ENCODE measurements at regions not wholly inside any gene's neighbourhood (a gene's known extent, or its start where the extent isn't known, plus 50 kb on each side); places are given as distances from the start of the nearest gene placed in this dataset.

DNA sequence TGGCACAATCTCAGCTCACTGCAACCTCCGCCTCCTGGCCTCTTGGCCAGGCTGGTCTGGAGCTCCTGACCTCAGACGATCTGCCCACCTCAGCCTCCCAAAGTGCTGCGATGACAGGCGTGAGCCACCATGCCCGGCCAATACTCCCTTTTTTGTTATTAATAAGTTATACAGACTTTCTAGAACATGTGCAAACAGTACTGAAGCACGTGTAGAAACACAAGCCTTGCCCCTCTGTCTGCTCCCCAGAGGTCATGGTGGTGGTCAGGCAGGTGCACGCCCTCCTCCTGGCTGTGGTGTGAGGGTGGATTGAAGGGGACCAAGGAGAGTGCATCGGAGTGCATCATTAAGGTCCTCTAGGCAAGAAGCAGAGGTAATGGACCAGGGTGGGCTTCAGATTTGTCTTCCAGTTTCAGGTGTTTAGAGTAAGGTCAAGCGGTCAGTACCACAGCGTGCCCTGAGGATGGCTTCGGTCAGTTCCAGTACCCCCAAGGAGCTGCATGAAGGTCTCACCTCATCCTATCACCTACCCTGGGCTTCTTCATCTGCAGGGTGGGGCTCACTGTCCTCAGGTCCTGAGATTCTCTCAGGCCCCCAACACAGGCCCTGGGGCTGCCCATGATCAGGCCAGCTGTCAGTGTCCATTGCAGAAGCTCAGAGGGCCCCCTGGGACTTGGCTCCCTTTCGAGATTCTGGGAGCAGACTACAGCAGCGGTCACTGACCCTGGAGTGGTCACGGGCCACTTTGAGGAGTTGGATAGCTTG, 124.3 kb downstream of the GLI2 start:
- Histone ChIP-seq H3K36me3 (ENCODE audit: insufficient read depth, low read length) (no peaks in the 10 kb centered on the region), H3K27ac (ENCODE audit: low read depth, low read length) (no peak overlapping the region), H3K4me2 (ENCODE audit: low read length) (no peak overlapping the region), H3K4me1 (ENCODE audit: insufficient read depth, low read length) (peaks cover 47% of the 10 kb centered on the region), H2AFZ (ENCODE audit: low read depth, low read length) (no peak overlapping the region), H3K4me3 (ENCODE audit: insufficient read depth, low read depth, low read length) (no peak overlapping the region), H3K9me3 (ENCODE audit: insufficient read depth, low read depth, low read length) (no peaks in the 10 kb centered on the region), H3K9ac (ENCODE audit: low read length) (no peak overlapping the region), H3K79me2 (ENCODE audit: insufficient read depth, low read length) (peaks cover 52% of the 10 kb centered on the region), H4K20me1 (ENCODE audit: insufficient read depth, low read length) (peaks cover 41% of the 10 kb centered on the region), H3K27me3 (ENCODE audit: insufficient read depth, low read length) (no peaks in the 10 kb centered on the region)
- DNase-seq (ENCODE audit: low read depth) = no peak
- peaks cover 4% of the 10 kb centered on the region for H3K36me3 Mint-ChIP-seq (ENCODE audit: low read depth, unreplicated experiment)
- no peak for FAIRE-seq
- no peak overlapping the region for H3K4me3 Mint-ChIP-seq (ENCODE audit: unreplicated experiment)
- TF ChIP-seq EZH2 (IDR thresholded peaks at IDR 0.05; ENCODE audit: insufficient read depth, low read length) = no peak
- no peak for TF ChIP-seq CTCF (IDR thresholded peaks at IDR 0.05; ENCODE audit: insufficient read depth, low read depth, low read length)
- peaks cover 58% of the 10 kb centered on the region for H3K4me1 Mint-ChIP-seq (ENCODE audit: low read depth, unreplicated experiment)
- H3K27me3 Mint-ChIP-seq (ENCODE audit: low read depth, unreplicated experiment) = no peaks in the 10 kb centered on the region
- no peak overlapping the region for H3K27ac Mint-ChIP-seq (ENCODE audit: unreplicated experiment)
- no peaks in the 10 kb centered on the region for H3K9me3 Mint-ChIP-seq (ENCODE audit: unreplicated experiment)

- no peak overlapping the region for H3K27ac ChIP-seq (ENCODE audit: low read depth, low read length)
- H3K4me2 ChIP-seq (ENCODE audit: low read length) = no peak overlapping the region
- H3K9me3 ChIP-seq (ENCODE audit: insufficient read depth, low read depth, low read length) = no peaks in the 10 kb centered on the region
- H4K20me1 ChIP-seq (ENCODE audit: insufficient read depth, low read length) = peaks cover 38% of the 10 kb centered on the region
- peaks cover 4% of the 10 kb centered on the region for H3K36me3 Mint-ChIP-seq (ENCODE audit: low read depth, unreplicated experiment)
- H3K79me2 ChIP-seq (ENCODE audit: insufficient read depth, low read length) = peaks cover 54% of the 10 kb centered on the region
- H2AFZ ChIP-seq (ENCODE audit: low read depth, low read length) = no peak overlapping the region
- no peak overlapping the region for H3K9ac ChIP-seq (ENCODE audit: low read length)
- H3K27ac Mint-ChIP-seq (ENCODE audit: unreplicated experiment) = peak overlapping the region; percentile 72
- TF ChIP-seq CTCF (IDR thresholded peaks at IDR 0.05; ENCODE audit: insufficient read depth, low read depth, low read length) (no peak), EZH2 (IDR thresholded peaks at IDR 0.05; ENCODE audit: insufficient read depth, low read length) (no peak)
- H3K36me3 ChIP-seq (ENCODE audit: insufficient read depth, low read length) = no peaks in the 10 kb centered on the region
- H3K27me3 Mint-ChIP-seq (ENCODE audit: low read depth, unreplicated experiment) = no peaks in the 10 kb centered on the region
- H3K9me3 Mint-ChIP-seq (ENCODE audit: unreplicated experiment) = no peaks in the 10 kb centered on the region
- no peak for DNase-seq (ENCODE audit: low read depth)
- H3K4me3 ChIP-seq (ENCODE audit: insufficient read depth, low read depth, low read length) = no peak overlapping the region
- peaks cover 56% of the 10 kb centered on the region for H3K4me1 Mint-ChIP-seq (ENCODE audit: low read depth, unreplicated experiment)
- H3K4me1 ChIP-seq (ENCODE audit: insufficient read depth, low read length) = peaks cover 52% of the 10 kb centered on the region
- no peak for FAIRE-seq
- no peak overlapping the region for H3K4me3 Mint-ChIP-seq (ENCODE audit: unreplicated experiment)
- no peaks in the 10 kb centered on the region for H3K27me3 ChIP-seq (ENCODE audit: insufficient read depth, low read length)
Observed at GRCh38 chr2:120860579-120860922, 124.9 kb downstream of the GLI2 start.

GRCh38 chr2:120861191-120861575, 125.5 kb downstream of the GLI2 start:
- TF ChIP-seq CTCF (IDR thresholded peaks at IDR 0.05; ENCODE audit: insufficient read depth, low read depth, low read length) (no peak), EZH2 (IDR thresholded peaks at IDR 0.05; ENCODE audit: insufficient read depth, low read length) (no peak)
- Histone ChIP-seq H3K36me3 (ENCODE audit: insufficient read depth, low read length) (no peaks in the 10 kb centered on the region), H3K79me2 (ENCODE audit: insufficient read depth, low read length) (peaks cover 56% of the 10 kb centered on the region), H3K4me2 (ENCODE audit: low read length) (peak overlapping the region; percentile 63), H3K27ac (ENCODE audit: low read depth, low read length) (peak overlapping the region; percentile 65), H3K9me3 (ENCODE audit: insufficient read depth, low read depth, low read length) (no peaks in the 10 kb centered on the region), H3K27me3 (ENCODE audit: insufficient read depth, low read length) (no peaks in the 10 kb centered on the region), H4K20me1 (ENCODE audit: insufficient read depth, low read length) (peaks cover 32% of the 10 kb centered on the region), H3K9ac (ENCODE audit: low read length) (peak overlapping the region; percentile 27), H3K4me1 (ENCODE audit: insufficient read depth, low read length) (peaks cover 55% of the 10 kb centered on the region), H3K4me3 (ENCODE audit: insufficient read depth, low read depth, low read length) (no peak overlapping the region), H2AFZ (ENCODE audit: low read depth, low read length) (no peak overlapping the region)
- Mint-ChIP-seq H3K27ac (ENCODE audit: unreplicated experiment) (peak overlapping the region; percentile 85), H3K27me3 (ENCODE audit: low read depth, unreplicated experiment) (no peaks in the 10 kb centered on the region), H3K36me3 (ENCODE audit: low read depth, unreplicated experiment) (peaks cover 4% of the 10 kb centered on the region), H3K9me3 (ENCODE audit: unreplicated experiment) (no peaks in the 10 kb centered on the region), H3K4me1 (ENCODE audit: low read depth, unreplicated experiment) (peaks cover 56% of the 10 kb centered on the region), H3K4me3 (ENCODE audit: unreplicated experiment) (no peak overlapping the region)
- FAIRE-seq (no peak), DNase-seq (ENCODE audit: low read depth) (peak; percentile 72)
